OCI-LY7 (cell line): ENCODE measurements at regions not wholly inside any gene's neighbourhood (a gene's known extent, or its start where the extent isn't known, plus 50 kb on each side); places are given as distances from the start of the nearest gene placed in this dataset.

ENCODE experiments used
- CTCF ChIP-seq: fragments of 200-600 bp; sonication (generic); conservative IDR thresholded peaks from 2 replicates; pipeline ENCODE4 v1.5.1; 2014; ENCODE audit warnings: mild to moderate bottlenecking, antibody characterized with exemption, low read length, moderate library complexity, mixed read lengths
- EZH2phosphoT487 ChIP-seq: fragments of 200-600 bp; sonication (generic); IDR thresholded peaks from 2 replicates; pipeline ENCODE4 v1.6.1; 2018; ENCODE audit warnings: low read depth, borderline replicate concordance, mild to moderate bottlenecking, mixed run types, antibody characterized with exemption, low read length, moderate library complexity, mixed read lengths

DNA sequence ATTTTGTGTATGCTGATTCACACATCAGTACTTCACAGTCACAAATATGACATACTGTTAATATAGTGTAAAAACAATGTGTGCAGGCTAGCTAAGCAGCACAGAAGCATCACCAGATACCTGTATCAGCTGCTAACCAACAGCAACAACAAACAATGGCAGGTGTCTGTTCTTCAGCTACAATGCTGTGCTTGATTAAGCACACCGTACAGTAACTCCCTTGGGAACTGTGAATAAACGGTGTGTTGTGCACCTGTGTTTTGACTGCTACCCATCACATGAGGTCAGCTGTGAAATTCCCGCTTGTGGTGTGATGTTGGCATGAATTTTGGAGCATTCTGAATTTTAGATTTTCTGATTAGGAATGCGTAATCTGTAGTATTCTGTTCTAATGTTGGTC is 379.7 kb upstream of the FAT1 start:
- TF ChIP-seq EZH2phosphoT487 (no peak), CTCF (no peak)
